ENCODE measurements at regions not wholly inside any gene's neighbourhood (a gene's known extent, or its start where the extent isn't known, plus 50 kb on each side); places are given as distances from the start of the nearest gene placed in this dataset.
"Not testable (repeated sequence)": the region's sequence is repeated elsewhere in the genome, so short reads cannot be mapped to it uniquely, and the experiment has no call there.

- H3K36me3 ChIP-seq (ENCODE audit: control insufficient read depth, insufficient read depth, low read length); H3K27me3 ChIP-seq (ENCODE audit: control insufficient read depth, insufficient read depth, low read length): not testable (repeated sequence)
- WGBS (ENCODE audit: insufficient coverage): 50% methylated on average over 3 of the region's 6 CpGs
Measured at GRCh38 chr3:184502841-184503240, 58.7 kb upstream of the EPHB3 start.

GRCh38 chr3:184503647-184504046 lies 57.9 kb upstream of the EPHB3 start:
- no peak overlapping the region for H3K4me3 ChIP-seq (ENCODE audit: low read depth, low read length)
- DNase-seq (ENCODE audit: low read depth in 4 of 6, low spot score in 6 of 6): no peak
- no peaks in the 10 kb centered on the region for H3K36me3 ChIP-seq (ENCODE audit: control insufficient read depth, insufficient read depth, low read length)
- no peak overlapping the region for H3K27ac ChIP-seq (ENCODE audit: low read depth, low read length)
- WGBS (ENCODE audit: insufficient coverage): 0% methylated on average over 1 of the region's 2 CpGs
- peaks cover 2% of the 10 kb centered on the region for H3K27me3 ChIP-seq (ENCODE audit: control insufficient read depth, insufficient read depth, low read length)
- H3K4me1 ChIP-seq (ENCODE audit: control insufficient read depth, insufficient read depth, low read length): no peaks in the 10 kb centered on the region
- H3K9me3 ChIP-seq (ENCODE audit: control insufficient read depth, insufficient read depth, low read length): no peaks in the 10 kb centered on the region

More at GRCh38 chr3:184502841-184503240, 58.7 kb upstream of the EPHB3 start:
- not testable (repeated sequence) for H3K27ac ChIP-seq (ENCODE audit: low read depth, low read length); H3K4me3 ChIP-seq (ENCODE audit: low read depth, low read length); H3K4me1 ChIP-seq (ENCODE audit: control insufficient read depth, insufficient read depth, low read length); DNase-seq (ENCODE audit: low read depth in 4 of 6, low spot score in 6 of 6); H3K9me3 ChIP-seq (ENCODE audit: control insufficient read depth, insufficient read depth, low read length)

- no peak for DNase-seq (ENCODE audit: low read depth in 4 of 6, low spot score in 6 of 6)
- Histone ChIP-seq H3K36me3 (ENCODE audit: control insufficient read depth, insufficient read depth, low read length) (no peaks in the 10 kb centered on the region), H3K27ac (ENCODE audit: low read depth, low read length) (no peak overlapping the region), H3K4me1 (ENCODE audit: control insufficient read depth, insufficient read depth, low read length) (no peaks in the 10 kb centered on the region), H3K4me3 (ENCODE audit: low read depth, low read length) (no peak overlapping the region), H3K9me3 (ENCODE audit: control insufficient read depth, insufficient read depth, low read length) (no peaks in the 10 kb centered on the region), H3K27me3 (ENCODE audit: control insufficient read depth, insufficient read depth, low read length) (peaks cover 2% of the 10 kb centered on the region)
- WGBS (ENCODE audit: insufficient coverage): 68% methylated on average over 5 of the region's 9 CpGs
Measured at GRCh38 chr3:184505076-184505878, 56.3 kb upstream of the EPHB3 start.

GRCh38 chr3:184506561-184506991 lies 55.0 kb upstream of the EPHB3 start:
- H3K27ac ChIP-seq (ENCODE audit: low read depth, low read length): no peak overlapping the region
- H3K36me3 ChIP-seq (ENCODE audit: control insufficient read depth, insufficient read depth, low read length): no peaks in the 10 kb centered on the region
- WGBS (ENCODE audit: insufficient coverage): 42% methylated on average over 3 of the region's 8 CpGs
- H3K27me3 ChIP-seq (ENCODE audit: control insufficient read depth, insufficient read depth, low read length): peaks cover 7% of the 10 kb centered on the region
- no peak overlapping the region for H3K4me3 ChIP-seq (ENCODE audit: low read depth, low read length)
- no peaks in the 10 kb centered on the region for H3K4me1 ChIP-seq (ENCODE audit: control insufficient read depth, insufficient read depth, low read length)
- no peak for DNase-seq (ENCODE audit: low read depth in 4 of 6, low spot score in 6 of 6)
- H3K9me3 ChIP-seq (ENCODE audit: control insufficient read depth, insufficient read depth, low read length): no peaks in the 10 kb centered on the region

- Histone ChIP-seq H3K4me1 (ENCODE audit: control insufficient read depth, insufficient read depth, low read length) (peaks cover 9% of the 10 kb centered on the region), H3K9me3 (ENCODE audit: control insufficient read depth, insufficient read depth, low read length) (no peaks in the 10 kb centered on the region), H3K27me3 (ENCODE audit: control insufficient read depth, insufficient read depth, low read length) (peaks cover 28% of the 10 kb centered on the region), H3K27ac (ENCODE audit: low read depth, low read length) (no peak overlapping the region), H3K4me3 (ENCODE audit: low read depth, low read length) (no peak overlapping the region), H3K36me3 (ENCODE audit: control insufficient read depth, insufficient read depth, low read length) (no peaks in the 10 kb centered on the region)
- 86% methylated on average over 6 of the region's 8 CpGs for WGBS (ENCODE audit: insufficient coverage)
- no peak for DNase-seq (ENCODE audit: low read depth in 4 of 6, low spot score in 6 of 6)
Measured at GRCh38 chr3:184508938-184509337, 52.6 kb upstream of the EPHB3 start.

GRCh38 chr3:184511741-184512140 lies 49.8 kb upstream of the EPHB3 start:
- Histone ChIP-seq H3K27me3 (ENCODE audit: control insufficient read depth, insufficient read depth, low read length) (peaks cover 36% of the 10 kb centered on the region), H3K36me3 (ENCODE audit: control insufficient read depth, insufficient read depth, low read length) (no peaks in the 10 kb centered on the region)
- WGBS (ENCODE audit: insufficient coverage): no CpG with 5 or more reads among the region's 2 CpGs

More at GRCh38 chr3:184511741-184512140, 49.8 kb upstream of the EPHB3 start:
- Histone ChIP-seq H3K4me1 (ENCODE audit: control insufficient read depth, insufficient read depth, low read length) (peaks cover 10% of the 10 kb centered on the region), H3K4me3 (ENCODE audit: low read depth, low read length) (no peak overlapping the region), H3K9me3 (ENCODE audit: control insufficient read depth, insufficient read depth, low read length) (no peaks in the 10 kb centered on the region), H3K27ac (ENCODE audit: low read depth, low read length) (no peak overlapping the region)
- DNase-seq (ENCODE audit: low read depth in 4 of 6, low spot score in 6 of 6): no peak
